HG03135 (cell line): ENCODE measurements at regions not wholly inside any gene's neighbourhood (a gene's known extent, or its start where the extent isn't known, plus 50 kb on each side); places are given as distances from the start of the nearest gene placed in this dataset.
"Not testable (repeated sequence)": the region's sequence is repeated elsewhere in the genome, so short reads cannot be mapped to it uniquely, and the experiment has no call there.

ENCODE experiments used
- ATAC-seq: cut with Tn5 transposase; IDR thresholded peaks from one replicate; pipeline ENCODE4 v1.9.1; 2021; ENCODE audit warnings: mild to moderate bottlenecking, moderate library complexity; ENCODE audit not compliant: unreplicated experiment

GRCh38 chr6:22133357-22133756, 163.5 kb downstream of the PRL start:
- no peak for ATAC-seq

- ATAC-seq: no peak
These were observed 162.5 kb downstream of the PRL start for GRCh38 chr6:22134308-22134707.

- no peak for ATAC-seq
These were observed 161.4 kb downstream of the PRL start for GRCh38 chr6:22135395-22135794.

DNA sequence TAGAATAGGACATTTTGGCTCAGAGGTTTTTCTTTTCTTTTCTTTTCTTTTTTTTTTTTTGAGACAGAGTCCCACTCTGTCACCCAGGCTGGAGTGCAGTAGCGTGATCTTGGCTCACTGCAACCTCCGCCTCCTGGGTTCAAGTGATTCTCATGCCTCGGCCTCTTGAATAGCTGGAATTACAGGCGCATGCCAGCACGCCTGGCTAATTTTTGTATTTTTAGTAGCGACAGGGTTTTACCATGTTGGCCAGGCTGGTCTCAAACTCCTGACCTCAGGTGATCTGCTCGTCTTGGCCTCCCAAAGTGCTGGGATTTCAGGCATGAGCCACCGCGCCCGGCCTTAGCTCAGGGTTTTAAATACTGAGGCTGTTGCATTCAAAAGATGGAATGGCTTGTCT, 156.1 kb downstream of the PRL start:
- not testable (repeated sequence) for ATAC-seq

DNA sequence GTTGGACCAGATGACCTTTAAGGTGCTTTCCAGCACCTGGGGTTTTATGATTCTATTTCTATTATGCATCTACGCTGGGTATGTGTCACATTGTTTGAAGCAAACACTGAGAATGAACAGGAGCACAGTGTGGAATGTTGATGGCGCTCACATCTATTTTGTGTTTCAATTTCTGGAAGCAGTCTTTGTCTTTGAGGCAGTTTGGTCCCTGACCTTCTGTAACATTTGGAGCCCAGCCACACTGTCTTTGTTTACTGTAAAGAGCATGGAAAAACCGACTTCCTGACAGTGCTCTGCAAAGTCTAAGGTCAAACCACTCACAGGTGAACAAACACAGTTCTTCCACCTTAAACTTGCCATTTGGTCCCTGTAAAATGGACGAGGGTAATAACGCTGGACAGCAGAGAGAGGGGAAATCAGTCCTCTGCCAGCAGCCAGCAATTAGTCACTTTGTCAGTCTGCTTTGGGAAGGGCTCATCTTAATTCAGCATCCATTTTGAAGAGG, 155.5 kb downstream of the PRL start:
- no peak for ATAC-seq

GRCh38 chr6:22142856-22143255, 154.0 kb downstream of the PRL start:
- ATAC-seq: no peak

DNA sequence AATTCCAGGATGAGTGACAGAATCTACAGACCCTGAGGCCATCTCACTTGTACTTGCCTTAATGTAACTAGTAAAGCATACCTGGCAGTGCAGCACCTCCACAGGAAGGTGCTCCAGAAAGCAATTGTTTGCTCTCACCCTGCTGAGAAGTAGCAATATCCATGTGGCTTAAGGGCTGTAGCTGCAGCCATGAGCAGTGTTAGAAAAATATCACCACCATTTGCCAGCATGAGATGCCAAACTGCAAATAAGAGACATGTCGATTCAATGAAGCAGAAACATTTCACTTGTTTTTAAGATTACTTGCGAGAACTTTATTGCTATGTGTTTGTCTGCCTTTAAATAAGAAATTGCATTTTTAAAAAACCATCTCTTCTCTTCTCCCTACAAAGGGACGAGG, 151.5 kb downstream of the PRL start:
- no peak for ATAC-seq

- no peak for ATAC-seq
These were observed 150.8 kb downstream of the PRL start for GRCh38 chr6:22145823-22146677.

- ATAC-seq: no peak
These were observed 150.2 kb downstream of the PRL start for GRCh38 chr6:22146678-22146930.

DNA sequence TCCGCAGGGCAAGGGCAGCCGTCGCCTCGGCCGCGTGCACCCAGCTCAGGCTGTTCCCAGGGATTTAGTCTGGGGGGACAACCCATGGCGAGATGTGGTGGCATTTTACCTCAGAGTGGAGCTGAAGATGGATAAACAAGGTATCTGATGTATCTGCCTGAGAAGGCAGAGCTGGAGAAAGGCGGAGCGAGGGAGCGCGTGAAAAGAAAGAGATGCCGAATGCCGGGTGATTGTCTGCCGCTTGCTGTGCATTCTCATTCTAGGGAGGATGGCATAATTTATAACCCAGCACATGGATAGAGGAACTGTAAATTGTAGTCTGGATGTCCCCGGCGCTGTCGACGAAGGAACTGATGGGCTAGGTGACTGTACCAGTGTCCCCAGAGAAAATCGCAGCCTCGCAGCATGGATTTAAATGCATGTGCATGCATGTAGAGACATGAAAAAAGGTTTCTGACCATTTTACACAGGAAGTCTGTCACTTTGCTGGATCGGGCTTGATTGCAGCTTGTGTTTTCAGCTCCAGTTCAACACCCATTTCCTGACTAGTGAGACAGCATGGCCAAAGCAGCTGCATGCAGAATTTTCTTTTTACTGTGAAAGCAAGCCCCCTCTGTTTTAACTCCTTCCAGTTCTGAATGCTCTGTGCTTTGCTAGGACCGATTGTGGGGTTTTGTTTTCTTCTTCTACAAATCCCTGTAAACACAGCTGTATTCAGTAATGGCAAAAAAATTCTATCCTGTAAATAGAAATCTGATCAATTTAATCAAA, 149.7 kb downstream of the PRL start:
- ATAC-seq: no peak

DNA sequence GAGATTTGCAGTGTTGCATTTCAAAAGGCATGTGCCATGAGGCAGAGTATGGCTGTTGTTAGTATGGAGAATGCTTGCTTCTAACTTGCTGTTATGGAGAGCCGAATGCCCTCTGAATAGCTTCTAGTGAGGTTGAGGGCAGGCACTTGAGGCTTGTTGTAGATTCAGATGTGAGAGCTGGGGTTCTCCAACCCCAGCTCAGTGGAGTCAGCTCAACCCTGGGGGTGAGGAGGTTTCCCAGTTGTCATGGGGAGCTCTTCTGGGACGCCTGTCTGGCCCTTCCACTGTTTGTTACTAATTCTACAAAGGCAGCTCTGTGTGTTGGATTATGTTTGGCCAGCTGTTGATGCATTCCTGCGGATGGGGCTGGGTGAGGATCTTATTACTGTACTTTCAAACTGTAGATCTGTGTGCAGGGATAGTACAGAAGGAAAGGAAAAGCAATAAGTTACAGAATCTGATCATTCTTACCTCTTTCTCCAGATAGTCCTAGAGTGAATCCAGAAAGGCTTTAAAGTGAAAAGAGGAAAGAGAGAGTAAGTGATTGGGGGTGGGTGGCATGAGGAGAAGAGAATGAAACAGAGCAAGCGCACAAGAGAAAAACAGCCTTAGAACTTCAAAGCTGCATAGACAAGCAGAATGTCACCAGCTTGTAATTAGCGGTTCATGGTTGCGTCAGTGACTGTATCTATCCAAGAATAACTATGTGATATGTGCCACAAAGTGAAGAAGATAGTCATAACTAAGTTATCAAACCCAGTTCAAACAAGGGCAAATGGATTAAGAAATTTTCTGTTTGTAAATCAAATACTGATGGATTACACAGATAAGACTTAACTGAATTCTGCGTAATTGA, 148.7 kb downstream of the PRL start:
- no peak for ATAC-seq

GRCh38 chr6:22149096-22149495, 147.7 kb downstream of the PRL start:
- no peak for ATAC-seq

GRCh38 chr6:22149501-22150367, 147.1 kb downstream of the PRL start:
- no peak for ATAC-seq

DNA sequence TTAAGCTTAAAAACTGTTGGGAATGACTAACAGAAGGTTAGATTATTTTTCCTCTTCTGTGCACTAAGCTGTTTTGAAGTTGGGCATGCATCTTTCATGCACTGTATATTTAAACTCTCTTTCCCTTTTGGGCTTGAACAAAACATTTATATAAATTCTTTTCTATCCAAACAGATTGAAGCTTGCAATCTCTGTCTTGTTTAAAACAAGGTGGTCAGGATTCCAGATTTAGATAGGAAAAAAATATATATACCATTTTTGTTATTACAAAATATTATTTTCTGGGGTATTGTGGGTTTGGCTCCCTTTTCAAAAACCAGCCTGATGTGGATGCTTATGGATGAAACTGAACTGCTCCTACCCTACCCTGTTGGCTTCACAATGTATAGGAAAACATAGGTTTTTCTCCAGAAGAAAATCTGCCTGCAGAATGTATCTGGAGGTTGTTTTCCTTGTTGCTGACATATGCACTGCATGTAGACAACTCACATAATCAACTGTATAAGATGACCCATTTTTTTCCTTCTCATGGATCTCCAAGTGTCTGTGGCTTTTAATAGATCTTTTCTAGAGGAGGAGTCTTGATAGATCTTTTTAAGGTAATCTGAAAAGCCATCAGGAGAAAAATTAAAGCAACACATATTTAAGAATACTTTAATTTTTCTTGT, 146.3 kb downstream of the PRL start:
- no peak for ATAC-seq

GRCh38 chr6:22151892-22152291, 144.9 kb downstream of the PRL start:
- no peak for ATAC-seq

DNA sequence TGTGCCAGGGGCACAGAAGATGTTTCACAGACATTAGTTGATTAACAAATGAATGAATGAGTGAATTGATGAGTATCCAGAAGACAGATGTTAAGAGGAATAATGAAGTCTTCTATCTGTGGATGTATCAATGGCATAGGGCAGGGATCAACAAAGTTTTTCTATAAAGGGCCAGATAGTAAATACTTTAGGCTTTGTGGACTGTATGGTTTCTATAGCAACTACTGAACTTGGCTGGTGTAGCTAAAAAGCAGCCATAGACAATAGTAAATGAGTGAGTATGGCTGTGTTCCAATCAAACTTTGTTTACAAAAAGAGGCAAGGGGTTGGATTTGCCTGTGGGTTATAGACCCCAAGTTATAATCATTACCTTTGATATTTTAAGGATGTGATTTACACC, 144.0 kb downstream of the PRL start:
- ATAC-seq: no peak

DNA sequence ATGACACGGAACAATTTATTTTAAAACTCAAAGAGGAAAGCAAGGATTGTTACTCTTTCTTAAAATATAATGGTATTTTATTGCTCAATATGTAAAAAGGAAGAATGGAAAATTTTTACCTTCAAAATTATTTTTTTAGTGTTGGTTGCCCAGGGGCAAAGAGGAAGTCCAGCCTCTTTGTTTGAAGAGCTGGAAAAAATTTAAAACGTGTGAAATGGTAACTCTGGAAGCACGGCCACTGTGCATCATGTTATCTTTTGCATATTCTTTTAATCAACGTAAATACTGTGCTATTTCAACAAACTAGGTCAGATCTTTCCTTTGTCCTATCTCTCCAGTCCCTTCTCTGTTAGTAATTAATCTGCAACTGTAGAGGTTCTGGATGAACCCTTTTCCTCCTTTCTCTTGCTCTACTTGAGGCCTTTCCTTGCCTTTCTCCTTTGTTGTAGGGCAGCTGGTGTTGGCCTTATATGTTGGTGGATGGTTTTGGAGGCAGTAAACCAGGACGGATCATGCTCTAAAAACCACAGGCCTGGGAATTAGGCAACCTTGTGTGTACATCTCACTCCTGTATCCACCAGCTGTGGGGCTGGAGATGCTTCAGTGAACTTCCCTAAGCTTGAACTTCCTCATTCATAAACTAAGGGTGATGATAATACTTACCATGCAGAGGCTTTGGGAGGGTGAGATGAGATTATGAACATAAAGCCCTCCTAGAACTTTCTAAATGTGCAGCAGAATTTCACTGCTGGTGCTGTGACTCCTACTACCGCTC, 143.3 kb downstream of the PRL start:
- ATAC-seq: no peak

DNA sequence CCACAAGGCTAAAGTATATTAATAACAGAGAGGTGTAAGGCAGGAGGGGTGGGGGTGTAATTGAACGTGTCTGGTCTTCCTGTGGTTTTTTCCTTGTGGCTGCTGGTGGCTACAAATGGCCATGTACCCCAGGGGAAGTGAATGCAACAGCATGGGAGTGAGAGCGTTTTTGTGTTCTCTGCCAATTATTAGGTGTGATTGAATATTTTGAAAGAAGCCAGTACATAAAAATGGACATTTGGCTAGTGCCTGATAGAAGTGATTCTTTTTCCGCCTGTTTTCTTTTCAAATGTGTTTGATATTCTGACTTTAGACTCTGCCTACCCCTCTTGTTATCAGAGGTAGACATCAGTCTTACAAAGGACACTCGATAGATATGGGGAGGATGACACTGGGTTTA, 141.3 kb downstream of the PRL start:
- no peak for ATAC-seq

- ATAC-seq: no peak
These were observed 139.6 kb downstream of the PRL start for GRCh38 chr6:22157233-22157632.
